Neural cell (in vitro differentiated cells): ENCODE measurements at regions not wholly inside any gene's neighbourhood (a gene's known extent, or its start where the extent isn't known, plus 50 kb on each side); places are given as distances from the start of the nearest gene placed in this dataset.

Source experiments
- CTCF ChIP-seq: fragments of 450-650 bp; IDR thresholded peaks from 2 replicates; pipeline ENCODE4 v1.5.1; 2014; ENCODE audit warnings: antibody characterized with exemption, mild to moderate bottlenecking, moderate library complexity; ENCODE audit not compliant: poor library complexity, severe bottlenecking
- EZH2 ChIP-seq: fragments of 200-600, 300-800 bp; shearing (Covaris generic), sonication (generic); IDR thresholded peaks from 2 replicates; pipeline ENCODE4 v1.6.1; 2014; ENCODE audit warnings: antibody characterized with exemption, low read length, borderline replicate concordance, mild to moderate bottlenecking; ENCODE audit not compliant: insufficient read depth, poor library complexity, severe bottlenecking
- POLR2AphosphoS5 ChIP-seq: IDR thresholded peaks from 2 replicates; pipeline ENCODE4 v1.6.1; 2012
- TAF1 ChIP-seq: IDR thresholded peaks from 2 replicates; pipeline ENCODE4 v1.6.1; 2012; ENCODE audit warnings: low read depth

DNA sequence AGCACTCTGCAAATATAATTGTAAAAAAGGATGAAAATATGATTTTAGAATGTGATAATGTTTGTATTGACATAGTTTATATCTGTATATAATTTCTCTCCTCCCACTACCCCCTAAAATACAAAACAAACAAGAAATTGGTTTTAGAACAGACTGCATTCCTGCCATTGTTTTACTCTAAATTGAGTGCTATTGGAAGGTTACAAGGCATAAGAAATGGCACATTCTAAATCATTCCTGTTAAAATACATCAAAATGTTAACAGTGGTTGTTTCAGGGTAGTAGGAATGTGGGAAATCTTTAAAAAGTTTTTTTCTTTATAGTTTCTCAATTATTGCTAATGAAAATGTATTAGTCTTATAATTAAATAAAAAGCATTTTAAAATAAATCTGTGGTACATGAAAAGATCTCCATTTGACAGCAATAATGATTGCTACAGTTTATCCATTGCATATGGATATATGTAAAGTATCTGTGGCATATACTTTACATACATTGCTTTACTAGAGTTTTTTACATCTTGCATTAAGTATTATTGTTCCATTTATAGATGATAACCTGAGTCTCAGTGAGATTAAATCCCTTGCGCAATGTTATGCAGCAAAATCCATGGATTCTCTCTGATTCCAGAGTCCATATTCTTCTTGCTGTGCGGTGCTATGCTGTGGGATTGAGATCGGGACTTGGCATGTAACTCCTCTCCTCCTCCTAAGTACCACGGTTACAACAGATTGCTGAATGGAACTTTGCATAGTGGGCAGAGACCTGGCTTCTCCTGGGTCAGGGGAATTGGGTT, 319.8 kb downstream of the LMO4 start:
- TF ChIP-seq TAF1 (no peak), CTCF (no peak), POLR2AphosphoS5 (no peak), EZH2 (no peak)
